ENCODE measurements at regions not wholly inside any gene's neighbourhood (a gene's known extent, or its start where the extent isn't known, plus 50 kb on each side); places are given as distances from the start of the nearest gene placed in this dataset.

- Histone ChIP-seq H3K9ac (ENCODE audit: low read length in 3 of 3) (no peak overlapping the region), H3K4me1 (ENCODE audit: control insufficient read depth in 2 of 3, insufficient read depth in 2 of 3, low read depth in 1 of 3, low read length in 3 of 3) (no peaks in the 10 kb centered on the region), H3K36me3 (ENCODE audit: control insufficient read depth in 2 of 3, insufficient read depth in 3 of 3, low read length in 3 of 3) (no peaks in the 10 kb centered on the region), H3K9me3 (ENCODE audit: control insufficient read depth in 2 of 3, insufficient read depth in 1 of 3, low read length in 3 of 3) (peaks cover 0 to 3% (median 0%) of the 10 kb centered on the region in 3 donors), H3K27ac (ENCODE audit: low read depth in 2 of 2, low read length in 2 of 2) (no peak overlapping the region), H3K27me3 (ENCODE audit: control insufficient read depth, insufficient read depth, low read length) (no peaks in the 10 kb centered on the region), H3K4me3 (ENCODE audit: low read length in 3 of 3) (no peak overlapping the region)
- intact Hi-C loops (cut with DNase I): no loop called here
- FAIRE-seq (no peak), DNase-seq (peak in 2 of 5 donors; percentile 2 to 15)
- TF ChIP-seq CTCF (IDR thresholded peaks at IDR 0.05; ENCODE audit: borderline replicate concordance, extremely low read depth, insufficient read depth): no peak
Observed at GRCh38 chr11:134543241-134543640, 131.2 kb upstream of the B3GAT1 start.

- Histone ChIP-seq H3K36me3 (ENCODE audit: control insufficient read depth in 2 of 3, insufficient read depth in 3 of 3, low read length in 3 of 3) (no peaks in the 10 kb centered on the region), H3K27me3 (ENCODE audit: control insufficient read depth, insufficient read depth, low read length) (no peaks in the 10 kb centered on the region), H3K9me3 (ENCODE audit: control insufficient read depth in 2 of 3, insufficient read depth in 1 of 3, low read length in 3 of 3) (peaks cover 0 to 3% (median 0%) of the 10 kb centered on the region in 3 donors), H3K4me1 (ENCODE audit: control insufficient read depth in 2 of 3, insufficient read depth in 2 of 3, low read depth in 1 of 3, low read length in 3 of 3) (no peaks in the 10 kb centered on the region), H3K4me3 (ENCODE audit: low read length in 3 of 3) (no peak overlapping the region), H3K9ac (ENCODE audit: low read length in 3 of 3) (no peak overlapping the region), H3K27ac (ENCODE audit: low read depth in 2 of 2, low read length in 2 of 2) (no peak overlapping the region)
- TF ChIP-seq CTCF (IDR thresholded peaks at IDR 0.05; ENCODE audit: borderline replicate concordance, extremely low read depth, insufficient read depth): no peak
- peak in 2 of 5 donors; percentile 3 to 16 for DNase-seq
- FAIRE-seq: no peak
- intact Hi-C loops (cut with DNase I): no loop called here
Observed at GRCh38 chr11:134542401-134543165, 130.5 kb upstream of the B3GAT1 start.

GRCh38 chr11:134541951-134542350 is 129.9 kb upstream of the B3GAT1 start:
- H3K27me3 ChIP-seq (ENCODE audit: control insufficient read depth, insufficient read depth, low read length): no peaks in the 10 kb centered on the region
- no peaks in the 10 kb centered on the region for H3K36me3 ChIP-seq (ENCODE audit: control insufficient read depth in 2 of 3, insufficient read depth in 3 of 3, low read length in 3 of 3)
- FAIRE-seq: no peak
- no peak overlapping the region for H3K27ac ChIP-seq (ENCODE audit: low read depth in 2 of 2, low read length in 2 of 2)
- TF ChIP-seq CTCF (IDR thresholded peaks at IDR 0.05; ENCODE audit: borderline replicate concordance, extremely low read depth, insufficient read depth): no peak
- H3K9ac ChIP-seq (ENCODE audit: low read length in 3 of 3): no peak overlapping the region
- H3K9me3 ChIP-seq (ENCODE audit: control insufficient read depth in 2 of 3, insufficient read depth in 1 of 3, low read length in 3 of 3): peaks cover 0 to 3% (median 0%) of the 10 kb centered on the region in 3 donors
- H3K4me3 ChIP-seq (ENCODE audit: low read length in 3 of 3): no peak overlapping the region
- intact Hi-C loops (cut with DNase I): no loop called here
- DNase-seq: peak in 1 of 5 donors; percentile 16
- no peaks in the 10 kb centered on the region for H3K4me1 ChIP-seq (ENCODE audit: control insufficient read depth in 2 of 3, insufficient read depth in 2 of 3, low read depth in 1 of 3, low read length in 3 of 3)
